Ectodermal cell (in vitro differentiated cells): ENCODE measurements at regions not wholly inside any gene's neighbourhood (a gene's known extent, or its start where the extent isn't known, plus 50 kb on each side); places are given as distances from the start of the nearest gene placed in this dataset.

Experiments
- H3K27ac ChIP-seq: 2 replicates; pipeline ENCODE4 v1.7.0; 2013; ENCODE audit warnings: mild to moderate bottlenecking, low read depth, low read length; ENCODE audit not compliant: insufficient read depth, poor library complexity, severe bottlenecking
- H3K27me3 ChIP-seq: 2 replicates; pipeline ENCODE4 v1.7.0; 2013; ENCODE audit warnings: mild to moderate bottlenecking, low read length; ENCODE audit not compliant: insufficient read depth, control insufficient read depth, poor library complexity, severe bottlenecking
- H3K36me3 ChIP-seq: one replicate; pipeline ENCODE4 v1.7.0; 2013; ENCODE audit warnings: low read length; ENCODE audit not compliant: control insufficient read depth, insufficient read depth
- H3K4me1 ChIP-seq: one replicate; pipeline ENCODE4 v1.7.0; 2013; ENCODE audit warnings: low read length; ENCODE audit not compliant: control insufficient read depth, insufficient read depth
- H3K4me3 ChIP-seq: 2 replicates; pipeline ENCODE4 v1.7.0; 2013; ENCODE audit warnings: low read depth, low read length, control low read depth; ENCODE audit not compliant: insufficient read depth
- H3K9me3 ChIP-seq: 2 replicates; pipeline ENCODE4 v1.7.0; 2013; ENCODE audit warnings: mild to moderate bottlenecking, low read length, moderate library complexity; ENCODE audit not compliant: control insufficient read depth
- WGBS, 2 experiments: methylation state at CpG; one replicate each; pipeline ENCODE4 v1.1.7; 2013; ENCODE audit warnings: missing lambda C conversion rate in 2 of 2; 5-methylcytosine and 5-hydroxymethylcytosine counted together

GRCh38 chr14:96662116-96662970 is 134.8 kb upstream of the VRK1 start:
- H3K4me3 ChIP-seq: no peak overlapping the region
- no peaks in the 10 kb centered on the region for H3K36me3 ChIP-seq
- WGBS, 2 experiments: 91 to 94% methylated on average over 15 of the region's 15 CpGs
- H3K27me3 ChIP-seq: no peaks in the 10 kb centered on the region
- H3K9me3 ChIP-seq: no peaks in the 10 kb centered on the region
- no peak overlapping the region for H3K27ac ChIP-seq
- H3K4me1 ChIP-seq: peaks cover 6% of the 10 kb centered on the region

- no peaks in the 10 kb centered on the region for H3K36me3 ChIP-seq
- H3K27me3 ChIP-seq: no peaks in the 10 kb centered on the region
- H3K4me1 ChIP-seq: peaks cover 6% of the 10 kb centered on the region
- H3K9me3 ChIP-seq: no peaks in the 10 kb centered on the region
- WGBS, 2 experiments: 91 to 92% methylated on average over 19 of the region's 19 CpGs
- no peak overlapping the region for H3K27ac ChIP-seq
- H3K4me3 ChIP-seq: no peak overlapping the region
Measured at GRCh38 chr14:96663076-96663475, 134.1 kb upstream of the VRK1 start.

GRCh38 chr14:96663491-96664067 is 133.6 kb upstream of the VRK1 start:
- H3K27ac ChIP-seq: no peak overlapping the region
- H3K36me3 ChIP-seq: no peaks in the 10 kb centered on the region
- no peaks in the 10 kb centered on the region for H3K27me3 ChIP-seq
- no peaks in the 10 kb centered on the region for H3K9me3 ChIP-seq
- no peak overlapping the region for H3K4me3 ChIP-seq
- peaks cover 6% of the 10 kb centered on the region for H3K4me1 ChIP-seq
- WGBS, 2 experiments: 86 to 90% methylated on average over 10 of the region's 10 CpGs

GRCh38 chr14:96666088-96666487 is 131.1 kb upstream of the VRK1 start:
- Histone ChIP-seq H3K27me3 (no peaks in the 10 kb centered on the region), H3K4me1 (peaks cover 2% of the 10 kb centered on the region), H3K9me3 (no peaks in the 10 kb centered on the region), H3K4me3 (no peak overlapping the region), H3K27ac (no peak overlapping the region), H3K36me3 (no peaks in the 10 kb centered on the region)
- 82 to 84% methylated on average over 6 of the region's 6 CpGs for WGBS, 2 experiments

- H3K36me3 ChIP-seq: no peaks in the 10 kb centered on the region
- no peaks in the 10 kb centered on the region for H3K4me1 ChIP-seq
- no peak overlapping the region for H3K27ac ChIP-seq
- WGBS, 2 experiments: 90 to 98% methylated on average over 2 of the region's 2 CpGs
- H3K4me3 ChIP-seq: no peak overlapping the region
- H3K27me3 ChIP-seq: no peaks in the 10 kb centered on the region
- no peaks in the 10 kb centered on the region for H3K9me3 ChIP-seq
Measured at GRCh38 chr14:96670391-96670790, 126.8 kb upstream of the VRK1 start.

- no peaks in the 10 kb centered on the region for H3K36me3 ChIP-seq
- no peak overlapping the region for H3K27ac ChIP-seq
- no peaks in the 10 kb centered on the region for H3K27me3 ChIP-seq
- no peaks in the 10 kb centered on the region for H3K9me3 ChIP-seq
- 82 to 84% methylated on average over 3 of the region's 3 CpGs for WGBS, 2 experiments
- H3K4me1 ChIP-seq: no peaks in the 10 kb centered on the region
- no peak overlapping the region for H3K4me3 ChIP-seq
Measured at GRCh38 chr14:96671218-96671617, 126.0 kb upstream of the VRK1 start.

GRCh38 chr14:96673706-96674105 is 123.5 kb upstream of the VRK1 start:
- Histone ChIP-seq H3K27ac (no peak overlapping the region), H3K9me3 (no peaks in the 10 kb centered on the region), H3K36me3 (no peaks in the 10 kb centered on the region), H3K4me1 (no peaks in the 10 kb centered on the region), H3K4me3 (no peak overlapping the region), H3K27me3 (no peaks in the 10 kb centered on the region)
- WGBS, 2 experiments: 91 to 92% methylated on average over 4 of the region's 4 CpGs

GRCh38 chr14:96674121-96674520 is 123.1 kb upstream of the VRK1 start:
- WGBS, 2 experiments: 77 to 79% methylated on average over 3 of the region's 3 CpGs
- no peaks in the 10 kb centered on the region for H3K27me3 ChIP-seq
- H3K36me3 ChIP-seq: no peaks in the 10 kb centered on the region
- H3K4me1 ChIP-seq: no peaks in the 10 kb centered on the region
- H3K27ac ChIP-seq: no peak overlapping the region
- no peak overlapping the region for H3K4me3 ChIP-seq
- H3K9me3 ChIP-seq: no peaks in the 10 kb centered on the region

GRCh38 chr14:96676166-96676565 is 121.0 kb upstream of the VRK1 start:
- H3K9me3 ChIP-seq: no peaks in the 10 kb centered on the region
- H3K27me3 ChIP-seq: peaks cover 14% of the 10 kb centered on the region
- H3K27ac ChIP-seq: no peak overlapping the region
- H3K4me3 ChIP-seq: no peak overlapping the region
- H3K4me1 ChIP-seq: no peaks in the 10 kb centered on the region
- H3K36me3 ChIP-seq: no peaks in the 10 kb centered on the region

- H3K27ac ChIP-seq: no peak overlapping the region
- no peaks in the 10 kb centered on the region for H3K4me1 ChIP-seq
- peaks cover 65% of the 10 kb centered on the region for H3K27me3 ChIP-seq
- no peaks in the 10 kb centered on the region for H3K36me3 ChIP-seq
- 84 to 86% methylated on average over 7 of the region's 7 CpGs for WGBS, 2 experiments
- no peaks in the 10 kb centered on the region for H3K9me3 ChIP-seq
- H3K4me3 ChIP-seq: no peak overlapping the region
Measured at GRCh38 chr14:96681829-96682228, 115.4 kb upstream of the VRK1 start.
